ENCODE measurements at regions not wholly inside any gene's neighbourhood (a gene's known extent, or its start where the extent isn't known, plus 50 kb on each side); places are given as distances from the start of the nearest gene placed in this dataset.

DNA sequence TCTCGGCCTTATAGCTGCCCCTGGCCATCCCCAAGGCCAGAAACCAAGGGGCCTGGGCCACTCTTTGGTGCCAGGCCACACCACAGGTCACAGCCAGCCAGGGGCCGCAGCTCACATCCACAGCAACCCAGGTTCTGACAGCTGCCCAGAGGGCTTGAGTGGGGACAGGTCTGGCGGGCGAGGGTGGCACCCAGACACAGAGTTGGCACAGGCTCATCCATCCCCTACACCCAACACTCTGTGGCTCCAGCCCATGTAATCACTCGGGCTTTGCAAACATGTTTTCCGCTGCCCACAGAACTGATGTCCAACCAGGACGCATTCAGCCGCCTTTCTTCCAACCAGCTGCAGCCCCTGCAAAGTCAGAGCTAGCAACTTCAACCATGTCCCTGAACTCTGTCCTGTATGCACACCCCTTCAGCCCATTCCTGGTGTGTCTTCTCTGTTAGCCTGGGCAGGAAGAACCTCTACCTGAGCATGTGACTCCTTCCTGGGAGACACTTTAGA lies 57.7 kb upstream of the PPP2R2D start:
- no peak for ATAC-seq

- ATAC-seq: no peak
Measured at GRCh38 chr10:131843881-131844284, 56.9 kb upstream of the PPP2R2D start.

GRCh38 chr10:131844529-131845084 lies 56.2 kb upstream of the PPP2R2D start:
- no peak for ATAC-seq

DNA sequence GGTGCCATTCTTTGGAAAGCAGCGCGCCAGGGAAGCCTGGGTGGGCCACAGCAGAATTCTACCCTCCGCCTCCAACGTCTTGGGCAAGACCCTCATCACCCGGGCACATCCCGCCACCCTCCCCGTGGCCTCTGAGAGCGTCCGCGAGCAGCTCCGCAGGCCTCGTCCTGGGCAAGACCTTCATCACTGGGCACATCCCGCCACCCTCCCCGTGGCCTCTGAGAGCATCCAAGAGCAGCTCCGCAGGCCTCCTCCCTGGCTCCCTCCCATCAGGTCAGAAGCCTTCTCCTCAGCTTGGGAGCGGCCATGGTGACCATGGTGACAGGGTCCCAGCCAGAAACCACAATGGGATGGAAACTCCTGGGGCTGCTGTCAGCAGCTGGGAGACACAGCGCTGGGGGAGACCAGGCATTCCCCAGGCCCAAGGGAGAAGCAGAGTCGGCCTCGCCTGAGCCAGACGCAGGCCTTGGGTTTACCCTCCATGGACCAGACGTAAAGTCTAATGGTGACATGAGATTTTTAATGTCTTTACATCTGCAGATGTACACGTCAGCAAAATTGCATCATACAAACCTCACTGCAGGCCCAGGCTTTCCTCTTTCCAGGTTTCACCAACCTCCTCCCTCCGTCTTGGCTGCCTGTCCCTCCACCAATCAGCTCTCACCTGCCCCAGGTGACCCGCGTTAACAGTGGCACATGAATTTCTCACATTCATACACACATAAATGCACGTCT lies 55.1 kb upstream of the PPP2R2D start:
- ATAC-seq: no peak

GRCh38 chr10:131846240-131847101 lies 54.3 kb upstream of the PPP2R2D start:
- ATAC-seq: no peak

GRCh38 chr10:131847241-131847783 lies 53.5 kb upstream of the PPP2R2D start:
- no peak for ATAC-seq

- ATAC-seq: no peak
Measured at GRCh38 chr10:131848296-131848695, 52.5 kb upstream of the PPP2R2D start.

DNA sequence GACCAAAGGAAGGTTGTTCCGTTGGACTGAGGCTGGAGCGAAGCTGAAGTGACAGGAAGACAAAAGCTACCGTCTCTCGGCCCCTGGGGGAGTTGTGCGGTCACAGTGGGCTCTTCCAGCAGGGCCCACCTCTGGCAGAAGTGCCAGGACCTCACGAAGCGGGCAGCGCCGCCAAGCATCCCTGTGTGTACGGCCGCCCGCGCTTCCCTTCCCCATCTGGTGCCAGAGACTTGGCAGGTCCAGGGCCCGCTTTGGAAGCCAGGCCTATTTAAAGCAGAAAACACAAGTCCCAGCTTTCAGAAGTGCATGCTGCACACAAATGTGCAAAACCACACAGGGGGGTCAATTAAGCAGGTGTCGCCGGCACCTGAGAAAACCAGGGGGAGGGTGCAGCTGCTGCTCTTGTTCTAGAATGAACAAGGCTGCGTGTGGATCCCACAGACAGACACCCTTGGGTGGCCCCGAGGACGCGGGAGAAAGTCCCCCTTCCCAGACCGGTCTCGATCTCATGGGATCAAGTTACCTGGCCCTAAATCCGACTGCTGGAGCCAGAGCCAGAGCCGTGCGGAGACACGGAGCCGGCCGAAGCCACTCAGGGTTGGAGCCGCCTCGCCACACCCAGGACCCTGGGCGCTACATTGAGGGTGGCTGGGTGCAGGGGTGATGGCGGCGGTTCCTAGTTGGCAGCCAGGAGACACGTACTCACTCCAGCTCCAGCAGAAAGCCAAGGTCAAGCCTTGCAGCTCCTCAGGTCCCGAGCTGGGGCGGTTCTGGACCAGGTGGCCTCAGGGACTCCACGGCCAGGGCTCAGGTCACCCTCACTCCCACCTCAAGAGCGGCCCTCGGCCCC lies 51.8 kb upstream of the PPP2R2D start:
- ATAC-seq: no peak

DNA sequence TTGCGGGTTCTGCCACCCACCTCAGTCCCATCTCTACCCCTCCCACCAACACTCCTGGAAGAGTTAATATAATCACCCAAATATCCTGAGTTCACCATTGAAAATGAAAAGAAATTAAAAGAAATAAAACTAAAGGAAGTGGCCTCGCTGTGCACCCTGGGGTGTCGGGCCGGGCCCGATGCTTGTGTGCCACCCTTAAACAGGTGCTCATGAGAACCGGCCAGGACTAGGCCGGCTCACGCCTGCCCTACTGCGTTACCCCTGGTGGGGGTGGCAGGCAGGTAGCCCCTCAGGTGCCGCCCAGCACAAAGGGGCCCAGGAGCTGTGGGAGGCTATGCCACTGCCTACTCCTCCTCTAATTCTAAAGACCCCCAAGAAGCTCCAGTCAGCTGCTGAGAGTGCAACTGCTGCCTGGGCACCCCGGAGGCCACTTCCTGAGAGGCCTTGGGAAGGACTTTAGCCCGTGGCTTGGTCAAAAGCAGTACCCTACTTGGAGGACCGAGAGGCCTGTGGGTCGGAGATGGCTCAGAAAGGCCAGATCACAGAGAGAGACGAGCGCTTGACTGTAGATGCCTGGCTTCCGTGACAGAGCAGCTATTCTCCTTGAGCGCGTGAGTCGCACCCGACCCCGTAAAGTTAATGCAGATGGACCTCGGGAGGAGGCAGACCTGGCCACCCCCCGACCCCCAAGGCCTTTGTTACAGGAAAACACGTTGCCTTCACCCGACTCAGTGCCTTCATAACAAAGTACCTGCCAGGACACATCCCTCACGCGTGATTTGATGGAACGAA lies 51.0 kb upstream of the PPP2R2D start:
- no peak for ATAC-seq

GRCh38 chr10:131850383-131850870 lies 50.4 kb upstream of the PPP2R2D start:
- ATAC-seq: no peak

Data from activated CD4-positive, CD25-positive, alpha-beta regulatory T cell treated with anti-CD3 and anti-CD28 coated beads, Interleukin-2, amount 50 U/mL, for 24 hours (primary cell).